GM13976 (cell line): ENCODE measurements at regions not wholly inside any gene's neighbourhood (a gene's known extent, or its start where the extent isn't known, plus 50 kb on each side); places are given as distances from the start of the nearest gene placed in this dataset.

Experiments
- DNase-seq: peaks from one replicate; pipeline ENCODE4 v3.0.0; 2012; ENCODE audit warnings: low spot score
- CTCF ChIP-seq: IDR thresholded peaks from 2 replicates; pipeline ENCODE4 v1.5.1; 2012; ENCODE audit warnings: borderline replicate concordance, mild to moderate bottlenecking; ENCODE audit not compliant: insufficient read depth; ENCODE audit errors: extremely low read depth, missing control alignments, control extremely low read depth
- in situ Hi-C: fragments of 300-500 bp; cut with MboI; formaldehyde crosslinking; loops from one replicate; pipeline ENCODE4 v1.12.0; 2022; ENCODE audit warnings: low sequenced_read_pairs, mixed read lengths, inconsistent platforms; ENCODE audit not compliant: unreplicated experiment

GRCh38 chr5:3889412-3890142, 293.9 kb downstream of the IRX1 start:
- TF ChIP-seq CTCF: no peak

GRCh38 chr5:3891113-3891512, 295.5 kb downstream of the IRX1 start:
- no peak for DNase-seq
- in situ Hi-C loops: no loop called here
- TF ChIP-seq CTCF: no peak

More at GRCh38 chr5:3889412-3890142, 293.9 kb downstream of the IRX1 start:
- DNase-seq: no peak
- in situ Hi-C loops: no loop called here

- no peak for DNase-seq
- in situ Hi-C loops: no loop called here
- TF ChIP-seq CTCF: no peak
These were observed 297.9 kb downstream of the IRX1 start for GRCh38 chr5:3893527-3893926.

- DNase-seq: no peak
- in situ Hi-C loops: no loop called here
- TF ChIP-seq CTCF: no peak
These were observed 298.3 kb downstream of the IRX1 start for GRCh38 chr5:3893975-3894374.

- in situ Hi-C loops: no loop called here
- DNase-seq: no peak
- TF ChIP-seq CTCF: no peak
These were observed 300.5 kb downstream of the IRX1 start for GRCh38 chr5:3896098-3896497.

GRCh38 chr5:3899093-3899492, 303.5 kb downstream of the IRX1 start:
- TF ChIP-seq CTCF: no peak
- in situ Hi-C loops: no loop called here
- DNase-seq: no peak
